ENCODE measurements at regions not wholly inside any gene's neighbourhood (a gene's known extent, or its start where the extent isn't known, plus 50 kb on each side); places are given as distances from the start of the nearest gene placed in this dataset.

DNA sequence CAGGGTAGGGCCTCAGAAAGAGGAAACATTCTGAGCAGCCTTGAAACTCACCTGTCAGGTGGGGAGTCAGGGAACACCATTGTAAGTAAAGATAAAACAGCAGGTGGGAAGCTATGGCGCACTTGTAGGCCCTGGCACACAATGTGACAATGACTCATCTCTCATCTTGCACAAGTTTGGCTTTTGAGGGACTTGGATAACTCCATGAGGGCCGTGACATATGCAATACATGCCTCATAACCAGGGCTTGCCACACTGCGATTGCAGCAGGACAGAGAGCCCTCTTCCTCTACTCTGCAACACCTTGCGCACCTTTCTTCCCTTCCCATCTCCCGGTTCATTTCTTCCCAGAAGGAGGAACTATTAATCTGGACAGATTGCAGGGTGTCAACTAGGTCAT, 144.9 kb downstream of the CEP120 start:
- TF ChIP-seq, protein P1, sequence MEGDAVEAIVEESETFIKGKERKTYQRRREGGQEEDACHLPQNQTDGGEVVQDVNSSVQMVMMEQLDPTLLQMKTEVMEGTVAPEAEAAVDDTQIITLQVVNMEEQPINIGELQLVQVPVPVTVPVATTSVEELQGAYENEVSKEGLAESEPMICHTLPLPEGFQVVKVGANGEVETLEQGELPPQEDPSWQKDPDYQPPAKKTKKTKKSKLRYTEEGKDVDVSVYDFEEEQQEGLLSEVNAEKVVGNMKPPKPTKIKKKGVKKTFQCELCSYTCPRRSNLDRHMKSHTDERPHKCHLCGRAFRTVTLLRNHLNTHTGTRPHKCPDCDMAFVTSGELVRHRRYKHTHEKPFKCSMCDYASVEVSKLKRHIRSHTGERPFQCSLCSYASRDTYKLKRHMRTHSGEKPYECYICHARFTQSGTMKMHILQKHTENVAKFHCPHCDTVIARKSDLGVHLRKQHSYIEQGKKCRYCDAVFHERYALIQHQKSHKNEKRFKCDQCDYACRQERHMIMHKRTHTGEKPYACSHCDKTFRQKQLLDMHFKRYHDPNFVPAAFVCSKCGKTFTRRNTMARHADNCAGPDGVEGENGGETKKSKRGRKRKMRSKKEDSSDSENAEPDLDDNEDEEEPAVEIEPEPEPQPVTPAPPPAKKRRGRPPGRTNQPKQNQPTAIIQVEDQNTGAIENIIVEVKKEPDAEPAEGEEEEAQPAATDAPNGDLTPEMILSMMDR (IDR thresholded peaks at IDR 0.05): no peak
- TF ChIP-seq POLR2A (IDR thresholded peaks at IDR 0.05): no peak
